CD4-positive, alpha-beta T cell treated with Interleukin-4 for 4 hours (primary cell): ENCODE measurements at regions not wholly inside any gene's neighbourhood (a gene's known extent, or its start where the extent isn't known, plus 50 kb on each side); places are given as distances from the start of the nearest gene placed in this dataset.
"Not testable (repeated sequence)": the region's sequence is repeated elsewhere in the genome, so short reads cannot be mapped to it uniquely, and the experiment has no call there.

Experiments used
- DNase-seq: peaks from one replicate; pipeline ENCODE4 v3.0.0-alpha.2; 2020

- no peak for DNase-seq
Observed at GRCh38 chrY:12212394-12212793, 488.6 kb upstream of the USP9Y start.

DNA sequence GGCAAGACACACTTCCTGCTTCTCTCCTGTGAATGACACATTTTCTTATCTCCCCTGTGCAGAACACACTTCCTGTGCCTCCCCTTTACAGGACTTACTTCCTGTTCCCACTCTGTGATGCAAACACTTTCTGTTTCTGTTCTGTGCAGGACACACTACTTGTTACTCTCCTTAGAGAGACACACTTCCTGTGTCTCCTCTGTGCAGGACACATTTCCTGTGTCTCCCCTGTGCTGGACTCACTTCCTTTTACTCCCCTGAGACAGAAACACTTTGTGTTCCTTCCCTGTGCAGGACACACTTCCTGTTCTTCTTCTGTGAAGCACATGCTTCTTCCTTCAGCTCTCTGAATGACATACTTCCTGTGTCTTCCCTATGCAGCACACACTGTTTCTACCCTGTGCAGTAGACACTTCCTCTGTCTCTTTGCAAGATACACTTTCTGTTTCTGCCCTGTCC lies 485.4 kb upstream of the USP9Y start:
- DNase-seq, result no peak

GRCh38 chrY:12230921-12231320 lies 470.1 kb upstream of the USP9Y start:
- no peak for DNase-seq

GRCh38 chrY:12236399-12236798 lies 464.6 kb upstream of the USP9Y start:
- no peak for DNase-seq

DNA sequence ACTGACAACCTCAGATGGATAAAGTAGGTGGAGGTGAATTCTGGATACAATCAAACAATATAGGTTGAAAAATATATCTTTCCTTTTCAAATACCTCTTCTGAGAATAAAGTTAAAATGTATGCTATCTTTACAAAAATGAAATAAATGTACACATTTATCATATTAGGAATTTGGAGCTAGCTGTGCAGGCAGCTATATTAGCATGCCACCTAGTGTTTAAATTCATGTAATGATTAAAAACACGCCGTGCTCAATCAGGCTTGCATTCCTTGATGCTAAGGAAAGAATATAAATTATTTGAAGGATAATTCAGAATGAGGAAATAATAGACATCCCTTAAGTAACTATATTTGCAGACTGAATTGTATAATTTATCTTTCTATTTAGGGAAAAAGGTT lies 460.7 kb upstream of the USP9Y start:
- DNase-seq, result not testable (repeated sequence)

GRCh38 chrY:12244146-12244545 lies 456.9 kb upstream of the USP9Y start:
- DNase-seq, result no peak

DNA sequence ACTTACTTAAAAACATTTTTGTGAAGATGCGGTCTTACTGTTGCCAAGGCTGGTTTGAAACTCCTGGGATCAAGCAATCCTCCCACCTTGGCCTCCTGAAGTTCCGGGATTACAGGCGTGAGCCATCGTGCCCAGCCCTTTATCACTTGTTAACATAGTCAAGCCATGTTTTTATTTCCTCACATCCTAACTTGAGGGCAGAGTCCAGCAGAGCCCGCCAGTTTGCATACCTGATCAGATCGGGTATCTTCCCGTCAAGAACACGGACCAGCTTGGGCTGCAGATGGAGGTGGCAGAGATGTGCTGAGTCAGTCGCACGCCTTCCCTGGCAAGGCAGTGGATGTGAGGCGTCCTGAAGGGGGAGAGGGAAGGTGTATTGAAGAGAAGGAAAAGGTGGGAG lies 447.3 kb upstream of the USP9Y start:
- no peak for DNase-seq

GRCh38 chrY:12271162-12271561 lies 429.9 kb upstream of the USP9Y start:
- no peak for DNase-seq

DNA sequence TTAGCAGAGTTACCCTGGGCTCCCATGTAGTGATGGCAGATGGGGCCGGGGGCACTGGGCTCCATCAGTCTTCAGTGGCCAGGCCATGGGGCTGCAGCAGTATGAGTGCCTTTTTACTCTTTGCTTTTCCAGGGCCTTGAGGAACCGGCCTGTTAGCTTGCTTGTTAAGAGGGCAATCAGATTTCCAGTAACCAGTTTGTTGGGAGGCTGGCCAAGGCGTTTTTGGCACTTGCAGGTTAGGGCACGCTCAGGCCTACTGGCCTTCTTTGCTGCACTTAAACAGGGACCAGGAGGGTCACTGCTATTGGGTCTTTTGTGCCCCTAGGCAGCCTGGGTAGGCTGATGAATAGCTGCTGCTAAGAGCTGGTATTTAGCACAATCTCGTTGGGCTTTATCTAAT lies 415.4 kb upstream of the USP9Y start:
- no peak for DNase-seq

DNA sequence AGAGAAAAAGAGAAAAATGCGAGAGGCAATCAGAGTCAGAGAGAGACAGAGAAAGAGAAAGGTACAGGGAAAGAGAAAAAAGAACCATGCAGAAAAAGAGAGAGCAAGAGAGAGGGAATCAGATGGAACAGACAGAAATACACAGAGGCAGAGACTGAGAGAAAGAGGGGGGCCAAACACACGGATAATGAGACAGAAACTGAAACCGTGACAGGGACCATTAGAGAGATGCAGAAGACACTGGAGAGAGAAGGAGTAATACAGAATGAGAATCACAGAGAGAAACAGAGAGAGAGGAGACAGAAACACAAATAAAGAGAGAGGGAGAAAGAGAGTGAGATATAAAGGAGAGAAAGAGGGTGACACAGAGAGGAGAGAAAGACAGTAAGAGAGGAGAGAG lies 412.1 kb upstream of the USP9Y start:
- DNase-seq, result no peak

DNA sequence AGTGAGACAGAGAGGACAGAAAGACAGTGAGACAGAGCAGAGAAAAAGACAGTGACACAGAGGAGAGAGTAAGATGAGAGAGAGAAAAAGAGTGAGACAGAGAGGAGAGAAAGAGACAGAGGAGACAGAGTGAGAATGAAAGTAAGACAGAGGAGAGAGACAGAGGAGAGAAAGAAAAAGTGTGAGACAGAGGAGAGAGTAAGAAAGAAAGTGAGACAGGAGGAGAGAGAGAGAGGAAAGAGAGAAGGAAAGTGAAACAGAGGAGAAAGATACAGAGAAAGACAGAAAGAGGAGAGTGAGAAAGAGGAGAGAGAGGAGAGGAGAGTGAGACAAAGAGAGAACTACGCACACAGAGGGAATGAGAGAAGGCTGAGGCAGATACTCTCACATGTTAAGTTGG lies 411.6 kb upstream of the USP9Y start:
- no peak for DNase-seq

- no peak for DNase-seq
Observed at GRCh38 chrY:12292542-12292941, 408.5 kb upstream of the USP9Y start.

- no peak for DNase-seq
Observed at GRCh38 chrY:12296460-12296859, 404.6 kb upstream of the USP9Y start.

- DNase-seq, result not testable (repeated sequence)
Observed at GRCh38 chrY:12299796-12300195, 401.2 kb upstream of the USP9Y start.

DNA sequence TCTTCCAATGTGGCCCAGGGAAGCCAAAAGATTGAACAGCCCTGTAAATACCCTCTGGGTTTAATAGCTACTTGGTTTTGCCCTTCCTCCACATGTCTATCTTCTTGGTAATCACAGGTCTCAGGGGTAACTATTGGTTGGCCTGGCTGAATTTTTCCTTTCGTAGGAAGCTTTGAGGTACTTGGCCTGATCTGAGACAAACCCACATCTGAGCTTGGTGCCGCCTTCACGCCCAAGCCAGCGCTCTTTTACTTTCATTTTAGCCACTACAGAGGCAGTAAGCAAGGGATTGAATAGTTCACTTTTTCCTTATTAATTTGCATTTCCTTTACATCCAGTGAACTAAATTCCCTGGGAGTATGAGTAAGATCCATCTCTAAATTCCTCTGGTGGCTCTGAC lies 397.6 kb upstream of the USP9Y start:
- peak; percentile 26 for DNase-seq

DNA sequence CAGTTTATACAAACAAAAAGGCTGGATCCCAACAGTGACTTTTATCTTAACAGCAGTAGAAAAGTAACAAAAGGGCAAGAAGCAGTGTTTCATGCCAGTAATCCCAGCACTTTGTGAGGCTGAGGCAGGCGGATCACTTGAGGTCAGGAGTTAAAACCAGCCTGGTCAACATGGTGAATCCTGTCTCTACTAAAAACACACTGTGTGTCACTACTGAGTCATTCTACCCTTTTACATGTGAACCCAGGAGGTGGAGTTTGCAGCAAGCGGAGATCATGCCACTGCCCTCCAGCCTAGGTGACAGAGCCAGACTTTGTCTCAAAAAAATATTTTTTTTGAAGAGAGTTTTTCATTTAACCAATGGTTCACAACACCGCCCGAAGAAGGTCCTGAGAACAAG lies 395.6 kb upstream of the USP9Y start:
- DNase-seq, result no peak

DNA sequence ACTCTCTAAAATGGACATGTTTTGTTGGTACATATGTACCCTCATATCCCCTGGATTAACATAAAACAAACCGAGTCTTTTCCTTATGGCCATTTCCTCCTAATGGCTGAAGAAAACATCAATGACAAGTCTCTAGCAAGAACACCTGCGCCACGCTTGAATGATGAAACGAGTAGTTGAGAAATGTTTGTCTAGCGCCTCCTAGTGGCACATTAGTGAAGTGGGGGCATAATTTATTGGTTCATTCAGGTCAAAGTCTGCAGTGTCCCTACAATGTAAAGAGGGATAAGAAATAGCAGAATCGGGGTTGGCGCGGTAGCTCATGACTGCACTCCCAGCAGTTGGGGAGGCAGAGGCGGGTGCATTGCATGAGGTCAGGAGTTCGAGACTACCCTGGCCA lies 391.8 kb upstream of the USP9Y start:
- DNase-seq, result peak; percentile 37

GRCh38 chrY:12310832-12311231 lies 390.2 kb upstream of the USP9Y start:
- no peak for DNase-seq

DNA sequence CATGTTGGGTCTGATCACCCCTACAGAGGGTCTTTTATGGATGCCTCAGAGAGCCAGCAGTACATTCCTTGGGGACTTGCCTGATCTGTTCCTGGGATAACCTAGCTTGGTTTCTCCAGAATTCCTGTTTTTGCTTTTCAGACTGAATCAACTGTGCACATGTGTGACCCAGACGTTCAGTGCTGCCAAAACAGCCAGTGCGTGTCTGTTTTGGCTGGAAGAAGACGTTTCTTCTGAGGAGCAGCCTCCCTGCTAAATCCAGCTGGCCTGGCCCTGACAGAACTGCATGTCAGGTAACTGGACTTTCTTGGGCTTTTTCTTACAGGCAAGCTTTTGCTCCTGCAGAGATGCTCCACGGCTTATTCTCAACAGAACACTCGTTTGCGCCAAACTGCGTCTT lies 373.3 kb upstream of the USP9Y start:
- no peak for DNase-seq

DNA sequence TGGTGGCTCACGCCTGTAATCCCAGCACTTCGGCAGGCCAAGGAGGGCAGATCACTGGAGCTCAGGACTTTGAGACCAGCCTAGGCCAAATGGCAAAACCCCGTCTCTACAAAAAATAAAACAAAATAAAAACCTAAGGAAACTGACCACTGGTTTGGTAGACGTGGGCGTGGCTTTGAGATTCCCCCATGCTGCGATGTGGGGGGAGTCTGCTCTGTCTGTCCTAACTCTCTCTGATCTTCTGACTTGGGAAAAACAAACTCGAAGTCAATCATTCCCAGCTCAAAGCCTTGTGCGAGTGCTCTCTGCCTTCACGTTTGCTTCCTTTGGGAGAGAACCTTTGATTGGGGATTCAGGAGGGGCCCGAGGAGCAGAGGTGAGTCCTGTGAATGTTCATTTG lies 369.1 kb upstream of the USP9Y start:
- not testable (repeated sequence) for DNase-seq

GRCh38 chrY:12343211-12343610 lies 357.8 kb upstream of the USP9Y start:
- DNase-seq, result no peak

GRCh38 chrY:12348181-12348580 lies 352.9 kb upstream of the USP9Y start:
- no peak for DNase-seq

- no peak for DNase-seq
Observed at GRCh38 chrY:12357204-12357603, 343.8 kb upstream of the USP9Y start.

- no peak for DNase-seq
Observed at GRCh38 chrY:12357655-12358054, 343.4 kb upstream of the USP9Y start.

GRCh38 chrY:12358337-12358736 lies 342.7 kb upstream of the USP9Y start:
- DNase-seq, result no peak

DNA sequence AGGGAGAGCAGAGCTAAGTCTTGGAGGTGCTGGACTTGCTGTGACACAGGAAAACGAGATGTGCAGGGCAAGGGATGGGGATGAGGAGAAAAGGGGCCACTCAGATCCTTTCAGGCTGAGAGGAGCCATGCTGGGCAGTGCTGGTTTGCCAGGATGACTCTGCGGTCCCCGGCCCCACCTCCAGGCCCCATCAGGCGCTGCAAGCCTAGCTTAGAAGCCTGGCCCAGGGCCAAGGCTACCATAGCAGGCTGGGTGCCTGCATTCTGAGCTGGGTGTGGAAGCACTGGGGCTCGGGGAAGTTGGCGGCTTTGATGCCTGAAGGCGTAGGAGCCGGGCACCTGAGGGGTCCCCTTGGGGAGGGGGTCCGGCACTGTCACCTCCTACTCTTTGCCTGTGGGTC lies 341.2 kb upstream of the USP9Y start:
- DNase-seq, result no peak
